Endothelial cell (in vitro differentiated cells): ENCODE measurements at regions not wholly inside any gene's neighbourhood (a gene's known extent, or its start where the extent isn't known, plus 50 kb on each side); places are given as distances from the start of the nearest gene placed in this dataset.

ENCODE experiments used
- DNase-seq: peaks from one replicate; pipeline ENCODE4 v3.0.0; 2021; ENCODE audit warnings: low spot score
- H3K27ac Mint-ChIP-seq: one replicate; pipeline ENCODE4 v1.8.0; 2021; ENCODE audit warnings: mixed read lengths, inconsistent platforms; ENCODE audit not compliant: unreplicated experiment
- H3K27me3 Mint-ChIP-seq: one replicate; pipeline ENCODE4 v1.8.0; 2021; ENCODE audit warnings: mild to moderate bottlenecking, moderate library complexity, mixed read lengths, inconsistent platforms; ENCODE audit not compliant: unreplicated experiment
- H3K36me3 Mint-ChIP-seq: one replicate; pipeline ENCODE4 v1.8.0; 2021; ENCODE audit warnings: mild to moderate bottlenecking, low read depth, mixed read lengths, inconsistent platforms; ENCODE audit not compliant: unreplicated experiment
- H3K4me1 Mint-ChIP-seq: one replicate; pipeline ENCODE4 v1.8.0; 2021; ENCODE audit warnings: mild to moderate bottlenecking, mixed read lengths, inconsistent platforms; ENCODE audit not compliant: unreplicated experiment
- H3K4me3 Mint-ChIP-seq: one replicate; pipeline ENCODE4 v1.8.0; 2021; ENCODE audit warnings: mild to moderate bottlenecking, mixed read lengths, inconsistent platforms; ENCODE audit not compliant: unreplicated experiment
- H3K9me3 Mint-ChIP-seq: one replicate; pipeline ENCODE4 v1.8.0; 2021; ENCODE audit warnings: mixed read lengths, inconsistent platforms; ENCODE audit not compliant: unreplicated experiment
- CTCF ChIP-seq: fragments of 200-600 bp; sonication (generic); IDR thresholded peaks from one replicate; pipeline ENCODE4 v1.5.0; 2021; ENCODE audit warnings: antibody characterized with exemption; ENCODE audit not compliant: unreplicated experiment

- H3K36me3 Mint-ChIP-seq = no peaks in the 10 kb centered on the region
- no peaks in the 10 kb centered on the region for H3K27me3 Mint-ChIP-seq
- no peak overlapping the region for H3K27ac Mint-ChIP-seq
- no peak overlapping the region for H3K4me3 Mint-ChIP-seq
- TF ChIP-seq CTCF = no peak
- H3K4me1 Mint-ChIP-seq = no peaks in the 10 kb centered on the region
- no peaks in the 10 kb centered on the region for H3K9me3 Mint-ChIP-seq
- DNase-seq = no peak
Observed at GRCh38 chr18:27871726-27872125, 305.2 kb downstream of the CDH2 start.

- no peak for DNase-seq
- TF ChIP-seq CTCF = no peak
- H3K36me3 Mint-ChIP-seq = no peaks in the 10 kb centered on the region
- H3K27me3 Mint-ChIP-seq = no peaks in the 10 kb centered on the region
- no peak overlapping the region for H3K27ac Mint-ChIP-seq
- no peaks in the 10 kb centered on the region for H3K4me1 Mint-ChIP-seq
- no peaks in the 10 kb centered on the region for H3K9me3 Mint-ChIP-seq
- H3K4me3 Mint-ChIP-seq = no peak overlapping the region
Observed at GRCh38 chr18:27869735-27870134, 307.2 kb downstream of the CDH2 start.

- H3K27me3 Mint-ChIP-seq = no peaks in the 10 kb centered on the region
- no peaks in the 10 kb centered on the region for H3K9me3 Mint-ChIP-seq
- H3K36me3 Mint-ChIP-seq = no peaks in the 10 kb centered on the region
- H3K4me1 Mint-ChIP-seq = no peaks in the 10 kb centered on the region
- no peak overlapping the region for H3K4me3 Mint-ChIP-seq
- no peak for DNase-seq
- H3K27ac Mint-ChIP-seq = no peak overlapping the region
- TF ChIP-seq CTCF = no peak
Observed at GRCh38 chr18:27865431-27865830, 311.5 kb downstream of the CDH2 start.

GRCh38 chr18:27863780-27864430, 313.0 kb downstream of the CDH2 start:
- DNase-seq = no peak
- H3K4me3 Mint-ChIP-seq = no peak overlapping the region
- H3K27me3 Mint-ChIP-seq = no peaks in the 10 kb centered on the region
- no peak for TF ChIP-seq CTCF
- no peaks in the 10 kb centered on the region for H3K4me1 Mint-ChIP-seq
- H3K27ac Mint-ChIP-seq = no peak overlapping the region
- H3K9me3 Mint-ChIP-seq = no peaks in the 10 kb centered on the region
- no peaks in the 10 kb centered on the region for H3K36me3 Mint-ChIP-seq

GRCh38 chr18:27862041-27862682, 314.8 kb downstream of the CDH2 start:
- no peak for DNase-seq
- H3K27me3 Mint-ChIP-seq = no peaks in the 10 kb centered on the region
- no peak for TF ChIP-seq CTCF
- H3K36me3 Mint-ChIP-seq = no peaks in the 10 kb centered on the region
- no peaks in the 10 kb centered on the region for H3K4me1 Mint-ChIP-seq
- H3K4me3 Mint-ChIP-seq = no peak overlapping the region
- no peak overlapping the region for H3K27ac Mint-ChIP-seq
- H3K9me3 Mint-ChIP-seq = no peaks in the 10 kb centered on the region
